Liver (tissue), 8 donors: ENCODE measurements at regions not wholly inside any gene's neighbourhood (a gene's known extent, or its start where the extent isn't known, plus 50 kb on each side); places are given as distances from the start of the nearest gene placed in this dataset.

Source experiments
- DNase-seq: peaks from one replicate; pipeline ENCODE4 v3.0.0-alpha.2; 2017; ENCODE audit warnings: low spot score
- H3K27ac ChIP-seq, 2 donors: one replicate each; pipeline ENCODE4 v1.7.0; 2013; ENCODE audit warnings: inconsistent platforms in 2 of 2, low read length in 2 of 2, control low read depth in 1 of 2, low read depth in 1 of 2, mild to moderate bottlenecking in 1 of 2
- H3K27me3 ChIP-seq, 4 donors: one replicate each; pipeline versions ENCODE4 v1.6.1 to v1.7.0; 2013; ENCODE audit warnings: low read length in 3 of 4, inconsistent platforms in 1 of 4, mild to moderate bottlenecking in 1 of 4, moderate library complexity in 1 of 4; ENCODE audit not compliant: control insufficient read depth in 4 of 4, insufficient read depth in 4 of 4
- H3K36me3 ChIP-seq, 4 donors: one replicate each; pipeline versions ENCODE4 v1.6.1 to v1.7.0; 2013; ENCODE audit warnings: low read length in 3 of 4, mild to moderate bottlenecking in 3 of 4, low read depth in 1 of 4, moderate library complexity in 1 of 4; ENCODE audit not compliant: control insufficient read depth in 4 of 4, insufficient read depth in 3 of 4
- H3K4me1 ChIP-seq, 4 donors: one replicate each; pipeline versions ENCODE4 v1.6.1 to v1.7.0; 2013; ENCODE audit warnings: low read length in 3 of 4, mild to moderate bottlenecking in 3 of 4, moderate library complexity in 1 of 4; ENCODE audit not compliant: control insufficient read depth in 4 of 4, insufficient read depth in 4 of 4
- H3K4me3 ChIP-seq, 3 donors: one replicate each; pipeline versions ENCODE4 v1.6.1 to v1.7.0; 2013; ENCODE audit warnings: low read length in 3 of 3, control low read depth in 1 of 3, low read depth in 1 of 3, mild to moderate bottlenecking in 1 of 3
- H3K9ac ChIP-seq, 2 donors: one replicate each; pipeline ENCODE4 v1.7.0; 2013; ENCODE audit warnings: low read length in 2 of 2, mild to moderate bottlenecking in 2 of 2, moderate library complexity in 2 of 2, control low read depth in 1 of 2, low read depth in 1 of 2
- H3K9me3 ChIP-seq, 4 donors: one replicate each; pipeline versions ENCODE4 v1.6.1 to v1.7.0; 2013; ENCODE audit warnings: low read length in 3 of 4; ENCODE audit not compliant: control insufficient read depth in 4 of 4
- EGR1 ChIP-seq, 2 donors: IDR thresholded peaks; 2 replicates each; pipeline ENCODE4 v1.6.1; 2016 to 2018; ENCODE audit warnings: antibody characterized with exemption in 2 of 2, low read depth in 2 of 2
- FOXA1 ChIP-seq: IDR thresholded peaks from 2 replicates; pipeline ENCODE4 v1.6.1; 2016; ENCODE audit warnings: antibody characterized with exemption
- GABPA ChIP-seq, 2 donors: IDR thresholded peaks in 1 of 2; conservative IDR thresholded peaks in 1 of 2; 2 replicates each; pipeline ENCODE4 v1.6.1; 2016; ENCODE audit warnings: antibody characterized with exemption in 2 of 2, mild to moderate bottlenecking in 1 of 2, moderate library complexity in 1 of 2
- HNF4A ChIP-seq, 2 donors: conservative IDR thresholded peaks; 2 replicates each; pipeline ENCODE4 v1.6.1; 2016; ENCODE audit warnings: antibody characterized with exemption in 2 of 2, mild to moderate bottlenecking in 2 of 2
- HNF4G ChIP-seq: IDR thresholded peaks from 2 replicates; pipeline ENCODE4 v1.6.1; 2016; ENCODE audit warnings: antibody characterized with exemption
- NR2F2 ChIP-seq: IDR thresholded peaks from 2 replicates; pipeline ENCODE4 v1.6.1; 2016; ENCODE audit warnings: antibody characterized with exemption
- RAD21 ChIP-seq, 2 donors: IDR thresholded peaks; 2 replicates each; pipeline ENCODE4 v1.6.1; 2016; ENCODE audit warnings: antibody characterized with exemption in 2 of 2, mild to moderate bottlenecking in 2 of 2
- RXRA ChIP-seq, 2 donors: IDR thresholded peaks; 2 replicates each; pipeline ENCODE4 v1.6.1; 2017 to 2018; ENCODE audit warnings: antibody characterized with exemption in 2 of 2, mild to moderate bottlenecking in 1 of 2
- TAF1 ChIP-seq: conservative IDR thresholded peaks from 2 replicates; pipeline ENCODE4 v1.6.1; 2016; ENCODE audit warnings: antibody characterized with exemption, mild to moderate bottlenecking
- WGBS: extraction: QIAGEN DNeasy Blood & Tissue Kit; methylation state at CpG from one replicate; pipeline ENCODE4 v1.1.7; 2013; 5-methylcytosine and 5-hydroxymethylcytosine counted together
- TF ChIP-seq, protein P1 (sequence below): IDR thresholded peaks from 2 replicates; pipeline ENCODE4 v1.6.1; 2016; ENCODE audit warnings: antibody characterized with exemption
- TF ChIP-seq, protein P2 (sequence below): fragments of 150-350 bp; IDR thresholded peaks from 2 replicates; pipeline ENCODE4 v1.5.1; 2017; ENCODE audit warnings: improper control_type of control experiment, low read depth, low read length; ENCODE audit not compliant: missing input control
- TF ChIP-seq, protein P3 (sequence below): IDR thresholded peaks from 2 replicates; pipeline ENCODE4 v1.6.1; 2016; ENCODE audit warnings: antibody characterized with exemption
- TF ChIP-seq, protein P4 (sequence below): IDR thresholded peaks from 2 replicates; pipeline ENCODE4 v1.6.1; 2016; ENCODE audit warnings: antibody characterized with exemption, mild to moderate bottlenecking
- TF ChIP-seq, protein P5 (sequence below): IDR thresholded peaks from 2 replicates; pipeline ENCODE4 v1.6.1; 2016; ENCODE audit warnings: antibody characterized with exemption
- donor health status: healthy.
- donor health status: healthy.
- donor health status: healthy.
- donor health status: healthy.
- donor health status: healthy.

DNA sequence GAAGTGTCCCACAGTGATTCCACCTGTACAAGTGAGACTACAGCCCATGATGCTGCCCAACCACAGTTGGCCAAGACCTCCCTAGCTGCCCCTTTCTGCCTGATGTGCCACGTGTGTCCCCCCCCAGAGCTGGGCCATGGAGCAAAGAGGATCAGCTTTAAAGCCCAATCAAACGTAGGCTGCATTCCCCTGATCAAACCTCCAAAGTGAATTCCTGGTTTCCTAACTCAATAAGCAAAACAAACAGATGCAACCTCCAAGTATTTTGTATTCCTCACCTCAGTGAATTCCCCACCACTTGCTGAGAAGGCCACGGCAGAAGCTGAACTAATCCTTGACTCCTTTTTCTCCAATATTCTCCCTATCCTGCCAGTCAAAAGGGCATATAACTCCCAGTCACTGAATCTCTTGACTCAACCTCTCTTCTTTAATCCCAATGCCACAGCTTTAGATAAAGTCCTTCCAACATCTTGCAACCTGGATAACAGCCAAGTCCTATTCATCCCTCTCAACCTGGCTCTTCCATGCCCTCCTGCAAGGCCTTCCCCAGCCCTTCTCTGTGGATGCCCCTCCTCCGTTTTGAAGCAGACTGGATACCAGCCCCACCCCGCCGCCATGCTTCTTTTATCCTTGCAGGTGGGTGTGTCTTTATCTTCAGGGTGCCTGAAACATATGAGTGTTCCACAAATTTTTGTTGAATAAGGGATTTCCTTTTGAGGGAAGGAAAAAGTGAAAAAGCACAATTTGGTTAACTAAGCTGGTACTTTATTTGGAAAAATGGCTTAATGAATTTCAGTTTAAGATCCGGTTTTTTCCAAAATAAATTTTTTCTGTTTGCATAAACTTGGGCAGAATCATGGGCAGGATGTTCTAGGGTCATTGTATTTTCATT is 285.2 kb upstream of the MKLN1 start:
- H3K4me3 ChIP-seq: no peak overlapping the region
- no peaks in the 10 kb centered on the region for H3K27me3 ChIP-seq
- H3K4me1 ChIP-seq: peaks cover 4 to 10% (median 5%) of the 10 kb centered on the region in 4 donors
- no peak for DNase-seq
- H3K36me3 ChIP-seq: peaks cover 0 to 2% (median under 1%) of the 10 kb centered on the region in 4 donors
- H3K9me3 ChIP-seq: no peaks in the 10 kb centered on the region
- H3K9ac ChIP-seq: no peak overlapping the region
- H3K27ac ChIP-seq: no peak overlapping the region
- WGBS: 87% methylated on average over 7 of the region's 7 CpGs
- TF ChIP-seq NR2F2 (no peak), GABPA (IDR thresholded peaks at IDR 0.05 in 1 of 2, conservative IDR thresholded peaks at IDR 0.05 in 1 of 2) (no peak), HNF4A (conservative IDR thresholded peaks at IDR 0.05) (no peak), HNF4G (no peak), EGR1 (IDR thresholded peaks at IDR 0.05; ENCODE audit: low read depth in 2 of 2) (no peak), TAF1 (no peak), RAD21 (IDR thresholded peaks at IDR 0.05) (no peak), FOXA1 (no peak), RXRA (IDR thresholded peaks at IDR 0.05) (no peak)
- TF ChIP-seq, protein P1, sequence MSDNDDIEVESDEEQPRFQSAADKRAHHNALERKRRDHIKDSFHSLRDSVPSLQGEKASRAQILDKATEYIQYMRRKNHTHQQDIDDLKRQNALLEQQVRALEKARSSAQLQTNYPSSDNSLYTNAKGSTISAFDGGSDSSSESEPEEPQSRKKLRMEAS: no peak
- TF ChIP-seq, protein P2, sequence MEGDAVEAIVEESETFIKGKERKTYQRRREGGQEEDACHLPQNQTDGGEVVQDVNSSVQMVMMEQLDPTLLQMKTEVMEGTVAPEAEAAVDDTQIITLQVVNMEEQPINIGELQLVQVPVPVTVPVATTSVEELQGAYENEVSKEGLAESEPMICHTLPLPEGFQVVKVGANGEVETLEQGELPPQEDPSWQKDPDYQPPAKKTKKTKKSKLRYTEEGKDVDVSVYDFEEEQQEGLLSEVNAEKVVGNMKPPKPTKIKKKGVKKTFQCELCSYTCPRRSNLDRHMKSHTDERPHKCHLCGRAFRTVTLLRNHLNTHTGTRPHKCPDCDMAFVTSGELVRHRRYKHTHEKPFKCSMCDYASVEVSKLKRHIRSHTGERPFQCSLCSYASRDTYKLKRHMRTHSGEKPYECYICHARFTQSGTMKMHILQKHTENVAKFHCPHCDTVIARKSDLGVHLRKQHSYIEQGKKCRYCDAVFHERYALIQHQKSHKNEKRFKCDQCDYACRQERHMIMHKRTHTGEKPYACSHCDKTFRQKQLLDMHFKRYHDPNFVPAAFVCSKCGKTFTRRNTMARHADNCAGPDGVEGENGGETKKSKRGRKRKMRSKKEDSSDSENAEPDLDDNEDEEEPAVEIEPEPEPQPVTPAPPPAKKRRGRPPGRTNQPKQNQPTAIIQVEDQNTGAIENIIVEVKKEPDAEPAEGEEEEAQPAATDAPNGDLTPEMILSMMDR: no peak
- TF ChIP-seq, protein P3, sequence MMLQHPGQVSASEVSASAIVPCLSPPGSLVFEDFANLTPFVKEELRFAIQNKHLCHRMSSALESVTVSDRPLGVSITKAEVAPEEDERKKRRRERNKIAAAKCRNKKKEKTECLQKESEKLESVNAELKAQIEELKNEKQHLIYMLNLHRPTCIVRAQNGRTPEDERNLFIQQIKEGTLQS: no peak
- TF ChIP-seq, protein P4, sequence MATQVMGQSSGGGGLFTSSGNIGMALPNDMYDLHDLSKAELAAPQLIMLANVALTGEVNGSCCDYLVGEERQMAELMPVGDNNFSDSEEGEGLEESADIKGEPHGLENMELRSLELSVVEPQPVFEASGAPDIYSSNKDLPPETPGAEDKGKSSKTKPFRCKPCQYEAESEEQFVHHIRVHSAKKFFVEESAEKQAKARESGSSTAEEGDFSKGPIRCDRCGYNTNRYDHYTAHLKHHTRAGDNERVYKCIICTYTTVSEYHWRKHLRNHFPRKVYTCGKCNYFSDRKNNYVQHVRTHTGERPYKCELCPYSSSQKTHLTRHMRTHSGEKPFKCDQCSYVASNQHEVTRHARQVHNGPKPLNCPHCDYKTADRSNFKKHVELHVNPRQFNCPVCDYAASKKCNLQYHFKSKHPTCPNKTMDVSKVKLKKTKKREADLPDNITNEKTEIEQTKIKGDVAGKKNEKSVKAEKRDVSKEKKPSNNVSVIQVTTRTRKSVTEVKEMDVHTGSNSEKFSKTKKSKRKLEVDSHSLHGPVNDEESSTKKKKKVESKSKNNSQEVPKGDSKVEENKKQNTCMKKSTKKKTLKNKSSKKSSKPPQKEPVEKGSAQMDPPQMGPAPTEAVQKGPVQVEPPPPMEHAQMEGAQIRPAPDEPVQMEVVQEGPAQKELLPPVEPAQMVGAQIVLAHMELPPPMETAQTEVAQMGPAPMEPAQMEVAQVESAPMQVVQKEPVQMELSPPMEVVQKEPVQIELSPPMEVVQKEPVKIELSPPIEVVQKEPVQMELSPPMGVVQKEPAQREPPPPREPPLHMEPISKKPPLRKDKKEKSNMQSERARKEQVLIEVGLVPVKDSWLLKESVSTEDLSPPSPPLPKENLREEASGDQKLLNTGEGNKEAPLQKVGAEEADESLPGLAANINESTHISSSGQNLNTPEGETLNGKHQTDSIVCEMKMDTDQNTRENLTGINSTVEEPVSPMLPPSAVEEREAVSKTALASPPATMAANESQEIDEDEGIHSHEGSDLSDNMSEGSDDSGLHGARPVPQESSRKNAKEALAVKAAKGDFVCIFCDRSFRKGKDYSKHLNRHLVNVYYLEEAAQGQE: no peak
- TF ChIP-seq, protein P5, sequence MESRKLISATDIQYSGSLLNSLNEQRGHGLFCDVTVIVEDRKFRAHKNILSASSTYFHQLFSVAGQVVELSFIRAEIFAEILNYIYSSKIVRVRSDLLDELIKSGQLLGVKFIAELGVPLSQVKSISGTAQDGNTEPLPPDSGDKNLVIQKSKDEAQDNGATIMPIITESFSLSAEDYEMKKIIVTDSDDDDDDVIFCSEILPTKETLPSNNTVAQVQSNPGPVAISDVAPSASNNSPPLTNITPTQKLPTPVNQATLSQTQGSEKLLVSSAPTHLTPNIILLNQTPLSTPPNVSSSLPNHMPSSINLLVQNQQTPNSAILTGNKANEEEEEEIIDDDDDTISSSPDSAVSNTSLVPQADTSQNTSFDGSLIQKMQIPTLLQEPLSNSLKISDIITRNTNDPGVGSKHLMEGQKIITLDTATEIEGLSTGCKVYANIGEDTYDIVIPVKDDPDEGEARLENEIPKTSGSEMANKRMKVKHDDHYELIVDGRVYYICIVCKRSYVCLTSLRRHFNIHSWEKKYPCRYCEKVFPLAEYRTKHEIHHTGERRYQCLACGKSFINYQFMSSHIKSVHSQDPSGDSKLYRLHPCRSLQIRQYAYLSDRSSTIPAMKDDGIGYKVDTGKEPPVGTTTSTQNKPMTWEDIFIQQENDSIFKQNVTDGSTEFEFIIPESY: no peak
